Muscle of leg (tissue), 3 donors: ENCODE measurements at regions not wholly inside any gene's neighbourhood (a gene's known extent, or its start where the extent isn't known, plus 50 kb on each side); places are given as distances from the start of the nearest gene placed in this dataset.

ENCODE experiments used
- DNase-seq: peaks from one replicate; pipeline ENCODE4 v3.0.0; 2013
- H3K27ac ChIP-seq: one replicate; pipeline ENCODE4 v1.5.1; 2013; ENCODE audit warnings: mild to moderate bottlenecking, low read length, control low read depth
- H3K27me3 ChIP-seq: one replicate; pipeline ENCODE4 v1.6.1; 2013; ENCODE audit warnings: low read length; ENCODE audit not compliant: control insufficient read depth, insufficient read depth
- H3K36me3 ChIP-seq: one replicate; pipeline ENCODE4 v1.6.1; 2013; ENCODE audit warnings: low read length; ENCODE audit not compliant: control insufficient read depth, insufficient read depth
- H3K4me1 ChIP-seq: one replicate; pipeline ENCODE4 v1.6.1; 2013; ENCODE audit warnings: low read length; ENCODE audit not compliant: control insufficient read depth, insufficient read depth
- H3K4me3 ChIP-seq: one replicate; pipeline ENCODE4 v1.5.1; 2013; ENCODE audit warnings: low read length, control low read depth
- H3K9me3 ChIP-seq: replicated peaks from 2 replicates; pipeline ENCODE4 v1.6.1; 2013; ENCODE audit warnings: low read depth, low read length; ENCODE audit not compliant: control insufficient read depth
- WGBS: methylation state at CpG from one replicate; pipeline ENCODE4 v1.1.5; 2013; ENCODE audit warnings: missing lambda C conversion rate; ENCODE audit not compliant: insufficient coverage; 5-methylcytosine and 5-hydroxymethylcytosine counted together

DNA sequence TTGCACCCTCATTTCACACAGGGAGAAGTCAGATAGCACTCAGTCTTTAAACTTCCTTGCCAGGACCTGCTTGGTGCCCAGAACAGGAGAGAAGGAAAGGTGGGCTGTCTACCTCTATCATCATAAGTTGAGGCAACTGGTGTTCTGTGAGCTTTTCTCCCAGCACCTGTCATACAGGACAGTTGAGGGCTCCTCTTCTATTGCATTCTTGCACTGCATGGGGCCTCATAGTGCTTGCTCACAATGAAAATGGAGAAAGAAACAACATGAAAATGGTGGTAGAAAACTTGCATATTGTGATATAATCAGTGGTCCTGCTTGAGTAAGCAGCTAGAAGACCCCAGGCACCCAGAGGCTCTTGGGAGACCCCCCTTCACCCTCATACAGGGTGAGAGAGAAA lies 311.7 kb upstream of the GOLIM4 start:
- Histone ChIP-seq H3K27me3 (no peaks in the 10 kb centered on the region), H3K9me3 (no peaks in the 10 kb centered on the region), H3K4me1 (no peaks in the 10 kb centered on the region), H3K27ac (no peak overlapping the region), H3K36me3 (no peaks in the 10 kb centered on the region), H3K4me3 (no peak overlapping the region)
- no peak for DNase-seq

DNA sequence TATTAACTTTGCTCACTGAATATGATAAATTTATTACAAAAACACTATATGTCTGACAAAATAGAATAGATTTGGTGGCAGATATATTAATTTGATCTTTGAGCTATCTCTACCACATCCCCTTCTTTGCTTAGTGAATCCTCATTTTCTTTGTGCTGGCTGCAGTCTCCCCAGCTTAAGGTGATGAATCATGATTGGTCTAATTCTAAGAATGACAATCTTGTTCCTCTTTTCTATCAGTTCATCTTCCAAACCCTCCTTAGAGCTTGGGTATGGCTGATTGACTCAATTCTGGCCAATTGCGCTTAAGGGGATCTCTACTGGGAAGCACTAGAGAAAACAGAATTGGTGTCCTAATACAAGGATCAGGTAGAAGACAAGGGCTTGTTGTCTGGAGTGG lies 309.6 kb upstream of the GOLIM4 start:
- no peak for DNase-seq

DNA sequence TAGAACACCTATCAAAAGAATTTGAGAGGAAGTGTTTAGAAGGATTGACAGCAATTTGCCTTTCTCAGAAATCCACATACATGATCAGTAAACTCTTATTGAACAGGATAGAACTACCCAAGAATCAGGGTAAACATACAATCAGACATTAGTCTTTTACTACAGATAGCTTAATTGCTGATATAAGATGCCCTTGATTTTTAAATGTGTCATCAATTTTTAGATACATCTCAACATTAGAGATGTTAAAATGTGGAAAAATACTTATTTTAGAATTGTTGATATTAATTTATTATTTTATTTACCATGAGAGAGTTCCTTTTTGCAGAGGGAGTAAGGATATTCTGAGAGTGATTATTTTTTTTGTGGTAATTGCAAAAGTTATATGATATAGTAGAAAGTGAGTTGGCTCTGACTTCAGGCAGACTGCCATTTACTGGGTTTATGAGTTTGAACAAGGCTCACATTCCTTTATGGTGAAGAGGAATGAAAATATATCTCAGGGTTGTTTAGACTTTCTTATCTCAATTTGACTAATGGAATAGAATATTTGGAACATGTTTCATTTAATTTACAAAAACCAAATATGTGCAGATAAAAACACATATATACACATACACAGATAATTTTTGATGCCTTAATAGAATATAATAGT lies 302.8 kb upstream of the GOLIM4 start:
- Histone ChIP-seq H3K4me3 (no peak overlapping the region), H3K4me1 (no peaks in the 10 kb centered on the region), H3K27ac (no peak overlapping the region), H3K36me3 (no peaks in the 10 kb centered on the region), H3K27me3 (no peaks in the 10 kb centered on the region), H3K9me3 (no peaks in the 10 kb centered on the region)
- DNase-seq = peak; percentile 4

More for the DNA sequence above, 309.6 kb upstream of the GOLIM4 start:
- no CpG with 5 or more reads among the region's 1 CpG for WGBS
- no peaks in the 10 kb centered on the region for H3K27me3 ChIP-seq
- H3K36me3 ChIP-seq = no peaks in the 10 kb centered on the region
- H3K9me3 ChIP-seq = no peaks in the 10 kb centered on the region
- no peak overlapping the region for H3K27ac ChIP-seq
- H3K4me3 ChIP-seq = no peak overlapping the region
- no peaks in the 10 kb centered on the region for H3K4me1 ChIP-seq

DNA sequence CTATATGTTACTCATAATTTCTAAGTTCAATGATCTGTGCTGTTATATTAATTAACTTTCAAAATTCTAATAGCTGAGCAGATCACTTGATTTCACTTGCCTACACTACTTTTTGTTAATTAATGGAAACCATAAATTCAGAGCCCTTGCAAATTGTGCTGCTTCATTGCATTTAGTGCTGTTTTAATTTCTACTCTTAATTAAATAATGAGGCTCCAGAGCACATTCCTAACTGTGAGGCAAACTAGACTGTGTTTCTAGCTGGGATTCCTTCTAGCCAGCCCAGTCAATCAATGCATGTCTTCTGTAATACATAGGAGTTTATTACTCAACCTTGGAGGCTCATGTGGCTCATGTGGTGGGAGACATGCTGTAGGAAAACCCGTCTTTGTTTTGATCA lies 301.1 kb upstream of the GOLIM4 start:
- H3K27me3 ChIP-seq = no peaks in the 10 kb centered on the region
- no peaks in the 10 kb centered on the region for H3K4me1 ChIP-seq
- no peak overlapping the region for H3K4me3 ChIP-seq
- no peak overlapping the region for H3K27ac ChIP-seq
- no peaks in the 10 kb centered on the region for H3K36me3 ChIP-seq
- DNase-seq = no peak
- H3K9me3 ChIP-seq = no peaks in the 10 kb centered on the region
- WGBS = no CpG with 5 or more reads among the region's 1 CpG

DNA sequence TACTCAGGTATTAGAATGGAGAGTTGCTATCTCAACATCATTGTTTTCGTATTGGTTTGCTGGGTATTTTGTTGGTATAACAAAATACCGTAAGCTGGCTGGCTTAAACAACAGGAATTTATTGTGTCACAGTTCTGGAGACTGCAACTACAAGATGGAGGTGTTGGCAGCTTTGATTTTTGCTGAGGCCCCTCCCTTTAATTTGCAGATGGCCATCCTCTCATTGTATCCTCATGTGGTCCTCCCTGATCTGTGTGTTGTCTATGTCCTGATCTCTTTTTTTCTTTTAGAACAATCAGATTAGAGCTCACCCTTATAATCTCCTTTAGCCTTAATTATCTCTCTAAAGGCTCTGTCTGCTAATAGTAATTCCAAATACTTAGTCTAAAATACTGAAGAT lies 299.8 kb upstream of the GOLIM4 start:
- Histone ChIP-seq H3K4me3 (no peak overlapping the region), H3K36me3 (no peaks in the 10 kb centered on the region), H3K27ac (no peak overlapping the region), H3K4me1 (no peaks in the 10 kb centered on the region), H3K9me3 (no peaks in the 10 kb centered on the region), H3K27me3 (no peaks in the 10 kb centered on the region)
- DNase-seq = no peak
- no CpG with 5 or more reads among the region's 2 CpGs for WGBS

DNA sequence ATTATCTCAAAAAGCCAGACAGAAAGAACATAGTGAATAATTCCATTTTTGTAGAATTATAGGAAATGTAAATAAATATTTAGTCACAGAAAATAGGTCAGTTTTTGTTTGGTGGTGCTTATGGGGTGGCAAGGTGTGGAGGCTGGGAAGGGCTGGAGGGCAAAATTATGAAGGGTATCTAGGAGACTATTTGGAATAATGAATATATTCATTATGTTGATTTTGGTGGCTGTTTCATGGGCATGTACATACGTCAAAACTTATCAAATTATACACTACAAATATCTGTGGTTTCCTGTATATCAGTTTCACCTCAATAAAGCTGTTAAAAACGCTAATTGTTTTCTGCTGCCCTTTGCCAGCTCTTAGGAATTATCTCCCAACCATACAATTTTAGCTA lies 298.7 kb upstream of the GOLIM4 start:
- H3K4me1 ChIP-seq = no peaks in the 10 kb centered on the region
- no peak overlapping the region for H3K4me3 ChIP-seq
- H3K27me3 ChIP-seq = no peaks in the 10 kb centered on the region
- no peak for DNase-seq
- H3K9me3 ChIP-seq = no peaks in the 10 kb centered on the region
- no peaks in the 10 kb centered on the region for H3K36me3 ChIP-seq
- H3K27ac ChIP-seq = no peak overlapping the region
- WGBS = 100% methylated on average over 1 of the region's 2 CpGs

DNA sequence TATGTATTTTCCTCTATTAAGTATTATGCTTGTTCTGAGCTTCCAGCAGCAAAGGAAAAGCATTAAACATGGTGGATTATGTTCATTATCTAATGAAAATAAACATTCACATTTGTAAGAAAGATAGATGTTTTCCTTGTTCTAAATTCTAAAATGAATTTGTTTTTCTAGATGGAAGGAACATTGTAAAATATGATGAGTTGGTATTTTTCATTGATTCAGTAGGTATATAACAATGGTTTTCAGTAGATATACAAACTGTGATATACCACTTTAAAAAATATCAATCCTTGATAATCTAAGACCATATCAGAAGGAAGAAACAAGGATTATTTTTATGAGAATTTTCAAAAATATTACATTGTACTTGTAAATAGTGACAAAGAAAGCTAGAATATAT lies 290.6 kb upstream of the GOLIM4 start:
- H3K27ac ChIP-seq = no peak overlapping the region
- H3K36me3 ChIP-seq = no peaks in the 10 kb centered on the region
- peaks cover 5% of the 10 kb centered on the region for H3K9me3 ChIP-seq
- no peak for DNase-seq
- H3K4me3 ChIP-seq = no peak overlapping the region
- no peaks in the 10 kb centered on the region for H3K4me1 ChIP-seq
- H3K27me3 ChIP-seq = no peaks in the 10 kb centered on the region

DNA sequence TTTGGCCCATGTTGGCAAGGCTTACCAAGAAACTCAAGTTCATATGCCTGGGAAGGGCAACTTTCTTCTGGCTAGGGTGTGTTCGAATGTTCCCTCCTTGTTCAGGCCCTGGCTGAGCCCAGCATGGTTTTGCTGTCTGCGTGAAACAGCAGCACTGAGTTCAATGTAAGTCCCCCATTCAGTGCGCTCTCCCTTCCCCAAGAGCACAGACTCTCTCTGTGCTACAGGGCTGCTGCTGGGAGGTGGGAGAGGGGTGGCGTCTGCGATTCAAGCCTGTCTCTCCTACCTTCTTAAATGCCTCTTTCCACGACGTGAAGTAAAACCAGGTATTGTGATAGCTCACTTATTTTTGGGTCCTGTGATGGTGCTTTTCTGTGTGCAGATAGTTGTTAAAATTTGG lies 289.3 kb upstream of the GOLIM4 start:
- no peaks in the 10 kb centered on the region for H3K4me1 ChIP-seq
- no peak for DNase-seq
- H3K27me3 ChIP-seq = no peaks in the 10 kb centered on the region
- H3K27ac ChIP-seq = no peak overlapping the region
- peaks cover 5% of the 10 kb centered on the region for H3K9me3 ChIP-seq
- no peaks in the 10 kb centered on the region for H3K36me3 ChIP-seq
- no peak overlapping the region for H3K4me3 ChIP-seq
- 86% methylated on average over 1 of the region's 7 CpGs for whole genome bisulfite sequencing

DNA sequence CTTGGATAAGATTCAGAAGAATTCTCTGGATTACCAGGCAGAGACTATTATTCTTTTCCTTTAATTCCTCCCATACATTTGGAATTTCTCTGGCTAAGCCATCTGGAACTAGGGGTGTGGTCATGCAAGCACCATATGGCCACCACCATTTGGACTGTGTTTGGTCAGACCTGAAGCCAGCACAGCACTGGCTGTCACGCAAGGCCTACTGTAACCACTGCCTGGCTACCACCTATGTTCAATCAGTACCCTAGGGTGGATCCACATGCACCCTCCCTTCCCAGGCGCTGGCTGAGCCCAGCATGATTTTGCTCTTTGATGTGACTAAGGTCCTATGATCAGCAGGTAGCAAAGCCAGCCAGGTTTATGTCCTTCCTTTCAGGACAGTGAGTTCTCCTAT lies 287.8 kb upstream of the GOLIM4 start:
- Histone ChIP-seq H3K36me3 (no peaks in the 10 kb centered on the region), H3K27me3 (no peaks in the 10 kb centered on the region), H3K4me1 (no peaks in the 10 kb centered on the region), H3K27ac (no peak overlapping the region), H3K9me3 (peaks cover 5% of the 10 kb centered on the region), H3K4me3 (no peak overlapping the region)
- WGBS = 80% methylated on average over 1 of the region's 2 CpGs
- DNase-seq = no peak

DNA sequence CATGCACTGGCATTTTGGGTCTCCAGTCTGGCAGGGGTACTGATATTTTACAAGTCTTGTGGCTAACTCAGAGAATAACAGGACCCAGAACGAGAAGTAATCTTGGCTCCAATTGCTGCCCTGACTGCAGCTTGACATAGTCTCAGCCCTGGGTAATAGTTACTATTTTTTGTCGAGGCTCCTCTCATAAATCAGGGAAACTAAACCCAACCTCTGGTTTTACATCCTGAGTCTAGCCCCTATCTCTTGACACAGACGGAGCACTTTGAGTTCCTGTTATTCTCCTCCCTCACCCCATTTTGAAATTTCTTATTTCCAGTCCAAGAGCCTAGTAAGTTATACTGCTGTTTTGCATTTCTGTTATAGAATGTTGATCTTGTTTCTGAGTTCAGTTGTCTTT lies 276.1 kb upstream of the GOLIM4 start:
- H3K4me1 ChIP-seq = no peaks in the 10 kb centered on the region
- WGBS = 43% methylated on average over 2 of the region's 3 CpGs
- H3K27me3 ChIP-seq = no peaks in the 10 kb centered on the region
- DNase-seq = no peak
- H3K4me3 ChIP-seq = no peak overlapping the region
- H3K27ac ChIP-seq = no peak overlapping the region
- no peaks in the 10 kb centered on the region for H3K36me3 ChIP-seq
- no peaks in the 10 kb centered on the region for H3K9me3 ChIP-seq

DNA sequence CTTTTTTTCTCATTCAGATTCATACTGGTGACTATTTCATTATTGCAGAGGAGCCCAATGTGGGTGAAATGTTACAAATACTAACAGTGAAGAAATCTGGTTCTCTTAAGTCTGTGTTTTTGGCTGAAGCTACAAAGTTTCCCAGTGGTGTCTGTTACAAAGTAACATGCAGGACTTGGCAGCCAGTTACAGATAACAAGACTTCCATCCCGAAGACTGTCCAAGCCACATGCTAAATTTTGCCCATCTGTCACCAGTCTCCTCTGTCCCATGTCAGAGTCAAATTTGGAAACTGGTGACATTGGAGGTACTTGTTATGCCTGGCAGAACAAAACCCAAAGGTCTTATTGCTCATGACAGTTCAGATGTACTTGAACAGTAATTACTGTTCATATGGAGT lies 269.2 kb upstream of the GOLIM4 start:
- DNase-seq = no peak
- Histone ChIP-seq H3K36me3 (no peaks in the 10 kb centered on the region), H3K27ac (no peak overlapping the region), H3K4me3 (no peak overlapping the region), H3K9me3 (no peaks in the 10 kb centered on the region), H3K4me1 (no peaks in the 10 kb centered on the region), H3K27me3 (no peaks in the 10 kb centered on the region)
- 60% methylated on average over 1 of the region's 1 CpG for WGBS
